Effector CD8-positive, alpha-beta T cell (primary cell): ENCODE measurements at regions not wholly inside any gene's neighbourhood (a gene's known extent, or its start where the extent isn't known, plus 50 kb on each side); places are given as distances from the start of the nearest gene placed in this dataset.
"Not testable (repeated sequence)": the region's sequence is repeated elsewhere in the genome, so short reads cannot be mapped to it uniquely, and the experiment has no call there.

ENCODE experiments used
- DNase-seq: peaks from one replicate; lab custom pipeline; 2025; lab: John Stamatoyannopoulos, UW

GRCh38 chr12:89777733-89778379 lies 69.2 kb upstream of the ATP2B1 start:
- no peak for DNase-seq

DNA sequence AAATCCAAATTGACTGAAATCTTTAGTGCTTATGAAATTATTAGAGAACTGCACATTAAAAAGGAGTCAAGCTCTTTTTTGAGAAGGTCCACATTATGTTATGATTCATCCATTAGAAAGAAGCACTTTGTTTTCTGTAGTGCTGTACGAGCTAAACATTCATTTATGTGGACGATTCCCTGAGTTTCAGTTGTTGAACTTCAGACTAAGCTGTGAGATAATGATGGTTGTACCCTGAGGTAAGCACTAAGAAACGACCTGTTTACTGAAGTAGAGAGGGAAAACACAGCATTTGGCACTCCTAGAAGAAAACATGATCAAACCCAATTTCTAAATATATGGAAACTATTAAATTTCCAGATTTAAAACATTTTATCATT lies 67.3 kb upstream of the ATP2B1 start:
- no peak for DNase-seq

- no peak for DNase-seq
Measured at GRCh38 chr12:89775063-89775985, 66.7 kb upstream of the ATP2B1 start.

DNA sequence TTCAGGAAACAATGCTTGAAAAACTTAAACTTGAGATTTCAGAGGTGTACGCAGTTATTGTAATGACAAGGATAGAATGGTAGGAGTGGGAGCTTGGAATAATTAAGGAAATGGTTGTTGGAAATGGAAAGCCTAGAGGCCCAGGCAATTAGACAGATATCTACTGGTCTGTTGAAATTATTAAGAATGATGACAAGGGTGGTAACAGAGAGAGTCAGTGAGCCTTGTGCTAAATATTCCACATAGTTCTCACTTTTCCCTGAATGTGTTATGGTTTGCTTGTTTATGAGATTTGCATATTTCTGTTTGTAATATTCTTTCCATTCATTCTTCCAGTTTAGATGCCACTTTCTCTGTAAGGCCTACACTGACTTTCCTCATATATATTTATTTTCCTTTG lies 66.0 kb upstream of the ATP2B1 start:
- no peak for DNase-seq

GRCh38 chr12:89770391-89770790 lies 61.8 kb upstream of the ATP2B1 start:
- DNase-seq, result no peak

- DNase-seq, result no peak
Measured at GRCh38 chr12:89769483-89769818, 60.8 kb upstream of the ATP2B1 start.

- DNase-seq, result no peak
Measured at GRCh38 chr12:89768586-89769482, 60.2 kb upstream of the ATP2B1 start.

DNA sequence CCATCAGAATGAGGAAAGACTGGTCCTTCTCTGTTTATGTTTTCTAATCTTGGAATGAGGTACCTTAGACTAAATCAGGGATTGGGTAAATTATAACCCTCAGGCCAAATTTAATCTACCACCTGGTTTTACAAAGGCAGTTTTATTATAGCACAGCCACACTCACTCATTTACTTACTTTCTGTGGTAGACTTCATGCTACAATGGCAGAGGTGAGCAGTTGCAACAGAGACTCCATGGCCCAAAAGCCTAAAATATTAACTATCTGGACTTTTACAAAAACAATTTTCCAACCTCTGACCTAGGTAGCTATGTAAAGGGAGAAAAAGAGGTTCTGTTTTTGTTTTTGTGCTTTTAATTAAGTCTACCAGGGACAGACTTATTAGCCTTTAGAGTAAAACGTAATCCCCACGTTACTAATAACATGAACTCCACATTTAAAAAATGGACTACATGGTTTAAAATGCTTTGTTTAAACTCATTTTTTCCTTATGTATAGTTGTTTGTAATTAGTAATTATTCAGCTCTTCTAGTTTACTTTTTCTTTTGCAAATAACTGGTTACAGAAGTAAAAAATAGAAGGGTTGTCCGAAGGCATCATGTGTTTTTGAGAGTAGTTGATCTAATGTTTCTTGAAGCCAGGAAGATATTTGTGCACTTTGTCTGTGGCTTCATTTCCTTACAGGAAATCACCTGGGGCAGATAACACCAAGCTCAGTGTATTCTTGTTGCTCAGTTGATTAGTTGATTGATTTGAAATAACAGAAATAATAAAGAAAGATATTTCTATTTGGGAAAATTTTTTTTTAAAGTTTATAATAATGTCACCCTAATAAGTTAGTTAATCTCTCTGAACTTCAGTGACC lies 57.6 kb upstream of the ATP2B1 start:
- no peak for DNase-seq

GRCh38 chr12:89764164-89764563 lies 55.5 kb upstream of the ATP2B1 start:
- DNase-seq, result not testable (repeated sequence)

GRCh38 chr12:89762498-89763170 lies 54.0 kb upstream of the ATP2B1 start:
- DNase-seq, result no peak

- no peak for DNase-seq
Measured at GRCh38 chr12:89760783-89761182, 52.1 kb upstream of the ATP2B1 start.
